GM18511 (cell line): ENCODE measurements at regions not wholly inside any gene's neighbourhood (a gene's known extent, or its start where the extent isn't known, plus 50 kb on each side); places are given as distances from the start of the nearest gene placed in this dataset.

ENCODE experiments used
- ATAC-seq: cut with Tn5 transposase; IDR thresholded peaks from one replicate; pipeline ENCODE4 v1.9.1; 2021; ENCODE audit warnings: mild to moderate bottlenecking, moderate library complexity; ENCODE audit not compliant: unreplicated experiment

DNA sequence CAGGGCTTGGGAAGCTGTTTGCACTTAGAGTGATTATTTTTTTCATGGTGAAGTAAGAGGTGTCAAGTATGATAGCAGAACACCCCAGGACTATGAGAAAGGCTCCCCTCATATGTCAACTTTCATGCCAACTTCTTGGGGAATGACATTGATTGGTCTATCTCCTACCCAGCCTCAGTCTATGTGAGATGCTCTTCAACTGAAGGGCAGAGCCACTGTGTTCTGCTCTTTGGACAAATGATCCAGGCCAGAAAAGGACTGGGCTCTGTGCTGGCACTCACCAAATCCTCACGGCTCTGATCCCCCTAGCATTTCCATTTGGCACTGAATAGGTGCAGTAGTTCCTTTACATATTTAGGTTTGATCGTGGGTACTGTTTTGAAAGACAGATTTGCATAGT, 151.1 kb downstream of the DMRT2 start:
- no peak for ATAC-seq

DNA sequence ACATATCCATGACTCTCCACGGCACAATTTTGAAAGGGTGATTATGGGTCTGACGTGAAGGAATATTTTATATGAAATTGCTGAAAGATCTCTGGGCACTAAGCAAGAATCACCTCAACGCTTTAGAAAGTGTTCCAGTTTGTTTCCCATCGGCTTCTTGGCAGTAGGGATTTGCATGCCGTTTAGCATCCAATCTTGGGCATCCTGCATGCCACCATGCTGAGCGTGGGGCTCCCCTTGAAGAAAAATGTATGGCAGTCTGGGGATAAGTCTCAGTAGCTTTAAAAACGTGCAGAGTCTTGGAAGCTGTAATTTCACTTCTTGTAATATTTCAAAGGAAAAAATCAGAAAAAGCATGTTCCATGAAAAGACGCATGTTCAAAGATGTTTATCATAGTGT, 151.7 kb downstream of the DMRT2 start:
- no peak for ATAC-seq

DNA sequence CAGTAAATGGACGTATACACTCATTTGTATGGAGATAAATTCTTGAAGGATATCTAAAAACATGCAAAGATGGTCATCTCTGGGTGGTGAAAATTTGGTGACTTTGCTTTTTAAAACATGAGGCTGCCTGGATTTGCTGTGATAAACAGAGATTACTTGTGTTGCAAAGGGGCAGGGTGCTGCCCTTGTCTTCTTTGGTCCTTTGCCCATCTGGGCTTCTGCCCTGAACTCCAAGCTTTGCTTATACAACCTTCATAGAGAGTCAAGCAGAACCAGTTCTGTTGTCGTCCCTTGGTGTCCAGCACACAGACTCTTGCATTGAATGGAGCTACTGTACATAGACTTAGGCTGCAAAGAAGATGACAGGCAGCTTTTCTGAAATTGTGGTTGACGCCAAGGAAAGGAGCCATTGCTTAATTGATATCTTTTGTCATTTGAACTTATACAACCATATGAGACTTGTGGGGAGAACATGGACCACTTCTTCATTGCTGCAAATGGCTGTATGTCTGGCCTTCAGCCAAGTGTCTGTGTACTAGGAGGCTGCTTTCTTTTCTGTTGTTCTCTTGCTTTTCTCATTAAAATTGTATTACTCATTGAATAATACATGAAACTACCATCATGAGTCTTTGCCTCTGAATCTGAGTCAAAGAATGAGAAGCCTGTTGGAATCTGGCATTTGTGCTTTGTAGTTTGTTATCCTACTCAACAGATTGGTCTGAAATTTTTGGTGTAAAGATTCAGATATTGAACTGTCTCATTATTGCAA, 152.5 kb downstream of the DMRT2 start:
- ATAC-seq = no peak

GRCh38 chr9:1207686-1208085, 157.5 kb downstream of the DMRT2 start:
- no peak for ATAC-seq

DNA sequence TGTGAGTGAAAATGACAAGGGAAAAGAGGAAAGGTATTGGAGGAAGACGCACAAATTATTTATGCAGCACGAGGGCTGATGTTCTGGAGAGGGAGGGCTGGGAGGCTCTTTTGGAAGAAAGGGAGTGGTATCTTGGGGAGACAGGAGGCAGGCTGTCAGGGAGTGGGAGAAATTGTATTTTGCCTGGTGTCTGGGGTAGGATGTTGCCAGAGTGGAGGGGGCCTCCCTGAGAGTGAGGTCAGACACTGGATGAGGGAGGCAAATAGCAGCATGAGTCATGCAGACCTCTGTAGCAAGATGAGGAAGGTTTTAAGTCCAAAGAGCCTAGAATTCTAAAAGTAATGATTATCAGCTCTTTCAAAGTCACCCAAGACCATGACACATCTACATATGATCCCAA, 158.0 kb downstream of the DMRT2 start:
- no peak for ATAC-seq

GRCh38 chr9:1210954-1211353, 160.8 kb downstream of the DMRT2 start:
- ATAC-seq = no peak

DNA sequence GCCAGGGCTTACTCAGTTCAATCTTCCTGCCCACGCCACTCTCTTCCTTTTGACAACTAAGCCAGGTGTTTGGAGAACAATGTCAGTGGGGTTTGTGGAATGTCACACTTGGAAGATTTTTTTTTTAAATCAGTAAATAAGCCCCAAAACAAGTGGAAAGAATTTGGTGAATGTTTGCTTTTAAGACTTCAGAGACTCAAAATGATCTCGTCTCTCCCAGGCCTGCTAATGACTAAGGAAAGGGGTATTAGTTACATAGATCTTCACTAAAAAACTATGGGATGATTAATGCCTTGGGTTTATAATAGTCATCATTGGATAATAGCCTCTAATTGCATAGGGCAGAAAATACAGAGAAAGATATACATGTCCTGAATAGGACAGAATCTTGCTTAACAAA, 166.4 kb downstream of the DMRT2 start:
- no peak for ATAC-seq

- no peak for ATAC-seq
Measured at GRCh38 chr9:1217076-1217475, 166.9 kb downstream of the DMRT2 start.

GRCh38 chr9:1219284-1219683, 169.1 kb downstream of the DMRT2 start:
- no peak for ATAC-seq

DNA sequence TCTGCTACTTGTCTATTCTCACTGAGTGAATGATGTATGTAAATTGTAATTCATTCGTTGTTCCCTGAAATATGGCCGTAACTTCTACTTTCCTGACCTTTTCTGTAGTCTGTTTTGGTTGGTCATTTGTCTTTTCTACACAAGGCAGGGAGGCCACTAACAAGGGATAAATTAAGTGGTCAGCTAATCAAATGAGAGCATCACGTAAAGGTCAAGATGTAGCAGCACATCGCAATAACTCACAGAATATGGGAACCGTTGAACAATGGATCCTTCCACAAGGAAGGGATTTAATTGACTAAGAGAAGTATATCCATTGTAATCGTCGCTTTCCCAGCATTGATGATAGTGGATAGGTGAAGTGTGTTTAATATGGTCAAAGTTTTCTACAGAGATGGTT, 171.1 kb downstream of the DMRT2 start:
- ATAC-seq = no peak

DNA sequence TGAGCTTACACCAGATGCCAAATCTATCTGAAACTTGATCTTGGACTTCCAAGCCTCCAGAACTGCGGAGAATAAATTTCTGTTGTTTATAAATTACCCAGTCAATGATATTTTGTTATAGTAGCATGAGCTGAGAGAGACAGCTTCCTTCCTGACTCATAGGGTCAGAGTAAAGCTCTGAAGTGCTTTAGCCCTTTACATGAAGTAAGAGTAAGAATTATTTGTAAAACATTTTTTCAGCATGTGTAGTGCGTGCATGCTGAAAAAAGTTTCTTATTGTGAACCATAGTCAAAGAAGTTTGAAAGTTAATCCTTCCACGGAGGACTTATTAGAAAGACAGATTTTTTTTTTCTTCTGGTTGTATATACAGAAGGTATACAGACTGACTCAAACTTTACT, 172.4 kb downstream of the DMRT2 start:
- ATAC-seq = no peak

DNA sequence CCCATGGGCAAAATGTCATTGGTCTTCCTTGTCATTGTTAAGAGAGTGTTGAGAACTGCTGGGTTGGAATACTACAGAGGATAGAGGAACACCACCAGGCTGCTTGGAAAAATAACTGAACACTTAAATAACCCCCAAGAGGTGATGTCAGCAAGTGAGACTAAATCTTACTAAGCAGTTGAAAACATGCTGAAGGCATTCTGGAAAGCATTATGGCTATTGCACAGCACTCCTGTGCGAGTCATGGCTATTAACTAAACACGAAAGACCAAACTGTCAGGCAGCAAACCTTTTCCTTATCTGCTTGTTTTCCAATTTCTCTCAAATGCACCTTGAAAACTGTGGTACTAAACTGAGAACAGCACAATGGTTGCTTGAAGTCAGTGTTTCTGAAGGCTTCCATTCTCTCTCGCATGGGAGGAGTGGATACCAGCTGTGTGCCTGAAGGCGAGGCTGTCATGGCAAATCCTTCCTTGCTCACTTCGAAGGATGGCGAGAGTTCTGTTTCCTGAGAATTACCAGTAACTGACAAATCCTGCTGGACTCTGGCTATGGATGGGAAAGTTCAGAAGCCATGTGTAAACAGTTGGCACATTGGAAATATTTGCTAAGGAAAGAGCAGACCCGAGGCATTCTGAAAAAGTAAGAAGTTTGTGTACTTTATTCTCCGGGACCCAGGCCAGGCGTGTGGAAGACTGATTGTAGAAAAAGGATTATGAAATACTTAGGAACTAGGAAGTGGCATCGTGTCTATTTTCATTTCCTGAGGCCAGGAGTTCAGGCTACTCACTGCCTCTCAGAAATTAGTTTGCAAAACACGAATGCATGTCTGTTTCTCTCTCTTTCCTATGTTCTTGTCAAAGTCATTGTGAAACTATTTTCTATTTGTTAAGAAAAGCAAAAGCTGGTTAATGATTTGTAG, 182.1 kb downstream of the DMRT2 start:
- ATAC-seq = peak; percentile 90

DNA sequence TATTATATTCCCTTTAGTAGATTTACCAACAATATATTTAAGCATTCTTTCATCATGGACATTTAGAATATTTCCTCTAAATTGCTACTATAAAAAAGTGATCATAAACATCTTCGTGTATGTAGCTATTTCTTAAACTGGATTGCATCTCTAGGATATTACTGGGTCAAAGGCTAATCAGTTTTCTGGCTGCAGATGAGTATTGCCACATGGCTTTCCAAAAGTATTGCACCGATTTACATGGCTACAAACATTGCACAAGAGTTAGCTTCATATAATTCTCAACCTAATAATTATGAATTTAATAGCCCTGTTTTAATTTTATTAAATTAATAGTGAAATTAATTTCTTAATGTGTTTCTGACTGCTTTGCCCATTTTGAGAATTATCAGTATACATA, 183.4 kb downstream of the DMRT2 start:
- ATAC-seq = no peak

DNA sequence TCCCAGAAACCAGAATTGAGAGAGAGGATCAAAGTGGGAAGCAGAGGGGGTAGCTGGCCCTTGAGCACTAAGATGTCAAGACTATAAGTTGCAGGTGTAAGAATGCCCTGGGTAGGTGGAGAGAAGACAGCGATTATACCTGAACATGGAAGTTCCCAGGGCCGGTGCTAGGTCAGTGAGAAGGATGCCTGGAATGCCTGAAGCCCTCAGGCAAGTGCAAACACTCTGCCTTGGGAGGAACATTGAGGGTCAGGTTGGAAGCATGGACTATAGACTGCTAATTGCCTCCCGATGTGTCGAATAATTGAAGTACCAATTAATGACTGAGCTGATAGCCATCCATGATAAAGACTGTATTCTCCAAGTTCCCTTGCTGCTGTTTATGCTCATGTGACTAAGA, 185.5 kb downstream of the DMRT2 start:
- no peak for ATAC-seq

DNA sequence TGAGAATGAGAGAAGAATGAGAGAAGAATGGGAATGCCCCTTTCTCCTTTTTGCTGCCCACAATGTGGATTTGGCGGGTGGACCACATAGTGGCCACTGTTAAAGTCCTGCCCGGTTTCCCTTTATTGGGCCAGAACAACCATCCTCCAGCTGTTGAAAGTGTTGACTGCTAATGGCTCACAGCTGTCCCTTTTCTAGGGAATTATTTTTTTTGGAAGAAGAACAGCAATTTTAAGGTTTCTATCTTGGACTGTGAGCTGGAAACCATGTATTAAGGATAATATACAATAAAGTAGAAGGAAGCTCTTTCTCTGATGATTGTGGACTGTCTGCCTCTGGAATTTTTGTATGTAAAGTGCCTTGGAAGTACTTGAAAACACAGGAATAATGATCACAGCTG, 185.9 kb downstream of the DMRT2 start:
- no peak for ATAC-seq

DNA sequence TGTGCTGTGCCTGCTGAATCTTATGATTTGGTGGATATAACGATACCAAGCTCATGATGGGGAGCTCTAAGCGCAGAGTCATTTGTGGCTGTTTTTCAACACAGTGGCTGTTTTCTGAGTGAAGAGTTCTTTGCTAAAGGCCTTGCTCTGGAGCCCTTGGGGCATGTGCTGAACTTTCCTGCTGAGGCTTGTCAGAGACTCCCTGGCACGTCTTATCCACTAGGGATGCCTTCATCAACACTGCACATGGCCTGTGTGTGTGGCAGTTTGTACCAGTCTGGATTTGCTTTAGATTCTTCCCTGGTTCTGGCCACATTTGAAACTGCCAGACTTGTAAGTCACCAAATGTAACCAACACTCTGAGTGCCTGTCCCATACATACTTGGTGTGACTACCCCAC, 188.2 kb downstream of the DMRT2 start:
- no peak for ATAC-seq

DNA sequence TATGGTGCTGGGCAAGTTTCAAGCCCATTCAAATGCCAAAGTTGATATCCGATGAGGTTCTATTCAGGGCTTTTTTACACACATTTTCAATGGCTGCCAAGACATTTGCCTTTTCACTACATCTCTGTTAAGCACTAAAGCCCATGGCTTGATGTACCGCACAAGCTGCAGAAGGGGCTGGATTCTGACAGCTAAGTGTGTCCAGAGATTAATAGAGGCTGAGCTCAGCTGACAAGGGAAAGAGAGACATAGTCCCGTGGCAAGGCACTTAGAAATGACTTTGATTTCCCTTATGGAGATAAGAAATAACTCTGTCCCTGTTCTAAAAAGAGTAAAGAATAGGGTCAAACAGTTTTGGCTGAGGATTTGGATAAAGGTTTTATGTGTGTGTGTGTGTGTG, 198.6 kb downstream of the DMRT2 start:
- no peak for ATAC-seq

DNA sequence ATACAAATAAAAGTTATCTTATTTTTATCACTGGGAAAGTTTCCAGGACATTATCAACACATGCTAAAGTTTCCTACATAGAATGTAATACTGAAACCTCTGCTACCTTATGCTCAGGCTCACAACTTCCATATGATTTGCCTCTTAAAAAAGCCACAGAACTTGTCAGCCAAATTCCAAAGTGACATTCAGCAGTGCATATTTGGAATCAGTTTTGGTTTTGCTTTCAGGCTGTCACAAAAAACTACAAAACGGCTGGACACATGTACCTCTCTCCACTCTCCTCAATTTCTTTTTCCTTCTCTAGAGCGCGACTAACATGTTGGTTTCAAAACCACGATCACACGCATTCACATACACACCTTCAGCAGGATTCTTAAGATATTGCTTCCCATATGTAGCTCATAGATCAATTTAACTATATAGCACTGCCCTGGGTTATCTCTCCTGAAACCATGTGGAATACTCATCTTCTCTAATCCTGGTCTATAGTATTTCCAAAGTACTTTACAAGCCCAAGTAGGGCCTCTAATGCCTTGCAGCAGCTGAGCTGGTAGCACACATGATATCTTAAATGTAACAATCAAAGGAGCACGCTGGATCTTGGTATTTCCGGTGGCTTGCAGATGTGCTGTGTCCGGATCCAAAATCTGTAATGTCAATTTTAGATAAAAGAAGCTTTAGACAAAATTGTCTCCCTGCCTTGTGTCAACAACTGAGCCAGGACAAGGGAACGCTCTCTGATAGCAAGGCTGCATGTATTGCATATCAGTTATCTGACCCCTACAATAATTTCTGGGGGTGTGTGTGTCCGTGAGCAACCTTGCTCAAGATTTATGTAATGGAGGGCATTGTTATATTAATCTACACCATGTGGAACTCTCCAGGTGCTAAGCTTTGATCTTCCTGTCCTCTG, 203.2 kb downstream of the DMRT2 start:
- no peak for ATAC-seq

GRCh38 chr9:1254071-1254470, 203.9 kb downstream of the DMRT2 start:
- ATAC-seq = no peak

GRCh38 chr9:1256178-1256577, 206.0 kb downstream of the DMRT2 start:
- ATAC-seq = no peak

GRCh38 chr9:1261266-1261665, 211.1 kb downstream of the DMRT2 start:
- no peak for ATAC-seq
